ENCODE measurements at regions not wholly inside any gene's neighbourhood (a gene's known extent, or its start where the extent isn't known, plus 50 kb on each side); places are given as distances from the start of the nearest gene placed in this dataset.
A peak's percentile ranks its signal among the peaks of the same experiment; 100 is the strongest.

DNA sequence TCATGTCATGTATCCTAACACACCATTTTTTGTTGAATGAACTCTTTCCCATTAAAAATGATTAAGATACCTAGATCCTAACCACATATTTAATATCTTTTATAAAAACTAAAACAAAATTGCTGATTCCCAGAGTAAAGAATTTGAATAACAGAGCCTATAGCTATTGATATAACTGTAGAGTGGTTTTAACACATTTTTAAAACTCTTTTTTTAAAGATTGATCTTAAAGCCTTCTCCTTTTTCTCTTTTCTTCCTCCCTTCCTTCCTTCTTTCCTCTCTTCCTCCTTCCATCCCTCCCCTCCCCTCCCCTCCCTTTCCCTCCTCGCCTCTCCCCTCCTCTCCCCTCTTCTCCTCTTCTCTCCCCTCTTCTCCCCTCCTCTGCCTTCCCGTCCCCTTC lies 605.4 kb upstream of the FZD8 start:
- DNase-seq (ENCODE audit: low read depth, low spot score) = no peak

DNA sequence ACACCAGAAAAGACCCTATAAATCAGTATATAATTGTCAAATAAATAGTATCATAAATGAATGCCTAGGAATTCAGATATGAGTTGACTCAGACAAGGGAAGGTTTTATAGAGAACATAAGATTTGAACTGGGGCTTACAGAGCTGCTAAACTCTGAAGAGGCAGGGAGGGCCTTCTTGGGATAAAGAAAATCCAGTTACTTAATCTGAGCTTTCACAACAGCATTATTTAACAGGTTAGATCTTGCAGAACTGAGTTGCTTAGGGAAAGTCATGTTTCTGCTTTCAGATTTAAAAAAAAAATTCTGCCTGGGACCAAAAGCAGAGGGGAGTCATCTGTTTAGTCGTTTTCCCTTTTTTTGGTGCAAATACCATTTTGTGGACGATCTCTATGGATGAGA lies 594.8 kb upstream of the FZD8 start:
- no peak for DNase-seq (ENCODE audit: low read depth, low spot score)

DNA sequence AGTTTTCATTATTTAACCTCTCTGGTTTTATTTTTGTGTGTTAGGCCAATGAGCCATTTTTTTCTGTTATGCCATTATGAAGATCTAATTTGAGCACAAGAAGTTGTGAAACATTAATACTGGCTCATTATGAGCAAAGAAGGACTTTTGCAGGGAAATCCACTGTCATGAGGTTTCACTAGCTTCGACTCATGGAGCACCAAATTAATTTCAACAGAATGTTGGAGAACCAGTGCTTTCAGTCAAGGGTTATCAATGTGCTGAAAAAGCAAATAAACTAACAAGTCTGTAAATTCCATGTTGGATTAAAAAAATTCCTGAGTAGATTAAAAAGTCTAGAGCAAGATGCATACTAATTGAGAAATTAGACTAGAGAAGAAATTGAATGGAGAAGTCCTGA lies 594.2 kb upstream of the FZD8 start:
- no peak for DNase-seq (ENCODE audit: low read depth, low spot score)

DNA sequence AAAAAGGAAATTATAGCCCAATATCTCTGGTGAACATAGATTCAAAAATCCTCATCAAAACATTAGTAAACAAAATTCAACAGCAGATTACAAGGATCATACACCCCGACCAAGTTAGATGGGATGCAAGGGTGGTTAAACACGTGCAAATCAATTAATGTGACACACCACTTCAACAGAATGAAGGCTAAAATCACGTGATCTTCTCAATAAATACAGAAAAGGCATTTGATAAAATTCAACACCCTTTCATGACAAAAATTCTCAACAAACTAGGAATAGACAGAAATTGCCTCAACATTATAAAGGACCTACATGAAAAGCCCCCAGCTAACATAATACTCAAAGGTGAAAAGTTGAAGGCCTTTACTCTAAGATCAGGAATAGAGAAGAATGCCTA lies 590.8 kb upstream of the FZD8 start:
- DNase-seq (ENCODE audit: low read depth, low spot score) = no peak

DNA sequence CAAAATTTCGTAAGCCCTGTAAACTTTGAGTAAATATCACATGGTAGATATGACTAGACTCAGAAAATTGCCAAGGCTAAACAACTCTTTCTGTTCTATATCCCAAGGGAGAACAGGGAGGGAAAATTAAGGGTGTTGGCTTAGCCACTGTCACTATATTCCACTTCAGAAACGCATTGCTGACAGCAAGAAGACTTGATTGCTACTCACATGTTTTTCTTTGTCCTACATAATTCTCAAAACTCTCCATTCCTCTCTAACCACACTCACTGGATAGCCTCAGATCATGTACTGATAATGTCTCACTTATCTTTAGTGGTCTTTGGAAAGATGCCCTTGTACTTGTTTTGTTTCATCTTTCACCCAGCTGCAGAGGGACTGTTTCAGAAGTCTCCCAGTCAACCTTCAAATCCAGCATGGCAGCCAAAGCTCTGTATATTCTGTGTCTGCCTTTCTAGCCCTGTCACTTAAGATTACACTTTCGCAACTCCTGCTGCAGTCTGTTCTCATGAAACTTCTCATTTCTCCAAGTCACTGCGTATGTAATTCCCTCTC lies 582.4 kb upstream of the FZD8 start:
- DNase-seq (ENCODE audit: low read depth, low spot score) = no peak

DNA sequence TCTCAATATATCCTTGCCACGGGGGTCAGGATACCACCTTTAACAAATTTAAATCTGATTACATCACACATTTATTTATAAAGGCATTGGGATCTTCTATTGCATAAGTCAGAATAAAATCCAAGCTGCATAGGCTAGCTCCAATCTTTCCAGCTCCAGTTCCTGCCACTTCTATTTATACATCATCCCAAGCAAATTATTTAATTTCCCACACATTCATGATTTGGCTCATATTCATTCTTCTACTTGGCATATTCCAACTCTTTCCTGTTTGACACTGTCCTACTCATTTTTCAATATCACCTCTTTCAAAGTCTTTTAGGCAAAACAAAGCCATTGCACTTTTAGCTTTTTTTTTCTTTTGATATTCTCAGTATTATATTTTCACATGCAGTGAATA lies 579.0 kb upstream of the FZD8 start:
- DNase-seq (ENCODE audit: low read depth, low spot score) = no peak

DNA sequence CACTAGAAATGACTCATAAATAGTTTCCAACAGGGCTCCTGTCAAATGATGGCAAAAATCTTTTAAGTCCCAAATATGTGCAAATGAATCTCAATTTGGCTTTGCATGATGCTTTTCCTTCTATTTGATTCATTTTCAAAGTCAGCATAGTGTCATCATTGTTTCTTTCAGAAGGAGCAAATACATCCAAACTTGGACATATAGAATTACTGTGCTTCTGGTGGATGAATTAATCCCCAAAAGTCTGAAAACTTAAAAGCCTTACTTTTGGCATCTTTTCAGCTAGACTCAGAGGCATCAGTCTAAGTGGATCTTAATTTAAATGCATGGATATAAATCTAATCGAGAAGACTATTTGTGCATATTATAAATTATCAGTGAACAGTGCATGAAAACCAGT lies 578.1 kb upstream of the FZD8 start:
- DNase-seq (ENCODE audit: low read depth, low spot score) = no peak

DNA sequence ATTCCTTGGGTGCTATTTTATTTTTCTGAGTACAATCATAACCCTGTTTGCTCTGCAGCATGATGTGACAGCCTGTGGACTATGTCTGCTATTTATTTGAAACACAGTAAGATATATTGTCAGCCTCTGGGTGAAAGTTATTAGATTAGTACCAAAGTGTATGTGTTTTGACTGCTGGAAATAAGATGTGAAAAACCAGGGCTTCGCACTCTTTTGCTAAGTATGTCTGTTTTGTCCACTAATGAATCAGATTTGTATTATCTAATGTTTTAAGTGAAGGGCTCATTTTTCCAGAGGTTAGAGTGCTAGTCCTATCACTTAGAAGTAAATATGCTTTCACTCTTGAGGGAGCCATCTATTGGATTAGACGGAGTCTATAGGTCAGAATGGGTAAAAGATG lies 569.8 kb upstream of the FZD8 start:
- no peak for DNase-seq (ENCODE audit: low read depth, low spot score)

DNA sequence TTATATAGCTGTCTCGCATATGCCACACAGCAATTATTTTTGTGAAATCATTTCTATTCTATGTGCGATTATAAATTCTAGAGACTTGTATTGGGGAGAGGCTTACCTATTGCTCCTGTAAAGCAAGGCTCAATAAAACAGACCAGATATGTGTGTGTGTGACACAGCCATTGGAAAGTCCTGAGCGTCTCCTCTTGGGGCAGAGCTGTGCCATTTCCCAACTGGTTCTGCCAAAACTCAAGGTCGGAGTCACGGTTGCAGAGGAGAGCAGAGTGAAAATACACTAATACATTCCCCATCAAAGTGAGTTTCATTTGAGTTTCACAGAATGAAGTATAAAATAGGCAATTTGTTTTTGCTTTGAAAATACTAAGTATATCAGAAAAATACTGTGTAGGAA lies 567.4 kb upstream of the FZD8 start:
- no peak for DNase-seq (ENCODE audit: low read depth, low spot score)

DNA sequence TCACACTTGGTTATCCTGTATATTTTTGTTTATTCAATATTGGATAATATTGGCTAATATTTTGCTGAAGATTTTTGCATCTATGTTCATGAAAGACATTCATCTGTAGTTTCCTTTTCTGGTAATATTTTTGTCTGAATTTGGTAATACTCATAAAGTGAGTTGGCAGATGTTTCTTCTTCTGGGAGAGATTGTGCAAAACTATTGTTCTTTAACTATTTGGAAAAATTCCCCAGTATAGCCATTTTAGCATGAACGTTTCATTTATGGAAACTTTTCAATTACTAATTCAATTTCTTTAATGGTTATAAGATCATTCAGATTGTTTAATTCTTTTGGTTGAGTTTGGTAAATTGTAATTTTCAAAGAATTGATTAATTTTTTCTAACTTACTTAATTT lies 560.8 kb upstream of the FZD8 start:
- no peak for DNase-seq (ENCODE audit: low read depth, low spot score)

DNA sequence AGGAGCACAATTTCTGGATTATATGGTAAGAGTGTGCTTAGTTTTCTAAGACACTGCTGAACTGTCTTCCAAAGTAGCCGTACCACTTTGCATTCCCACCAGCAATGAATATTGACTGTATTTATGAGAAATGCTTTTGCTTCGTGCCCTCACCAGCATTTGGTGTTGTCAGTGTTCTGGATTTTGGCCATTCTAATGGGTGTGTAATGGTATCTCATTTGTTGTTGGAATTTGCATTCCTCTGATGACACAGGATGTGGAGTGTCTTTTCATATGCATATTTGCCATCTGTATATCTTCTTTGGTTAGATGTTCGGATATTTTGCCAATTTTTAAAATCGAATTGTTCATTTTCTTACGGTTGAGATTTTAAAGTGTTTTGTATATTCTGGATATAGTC lies 558.5 kb upstream of the FZD8 start:
- DNase-seq (ENCODE audit: low read depth, low spot score) = no peak

DNA sequence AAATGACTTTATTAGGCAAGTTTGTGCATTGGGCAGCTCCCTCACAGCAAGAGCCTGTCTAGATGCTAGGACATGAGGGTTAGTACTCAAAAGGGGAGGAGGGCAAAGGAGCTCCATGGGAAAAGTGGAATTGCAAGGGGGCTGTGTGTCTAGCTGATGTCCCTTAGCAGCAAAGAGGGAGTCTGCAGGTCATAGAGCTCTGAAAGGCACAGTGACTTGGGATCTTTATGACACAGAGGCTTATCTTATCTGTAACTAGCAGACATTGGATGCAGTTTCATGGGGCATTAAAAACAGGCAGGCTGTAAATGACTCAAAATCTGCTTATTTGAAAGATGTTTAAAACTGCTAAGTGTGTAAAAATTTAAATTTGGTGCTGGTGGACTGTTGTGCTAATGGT lies 556.2 kb upstream of the FZD8 start:
- no peak for DNase-seq (ENCODE audit: low read depth, low spot score)

DNA sequence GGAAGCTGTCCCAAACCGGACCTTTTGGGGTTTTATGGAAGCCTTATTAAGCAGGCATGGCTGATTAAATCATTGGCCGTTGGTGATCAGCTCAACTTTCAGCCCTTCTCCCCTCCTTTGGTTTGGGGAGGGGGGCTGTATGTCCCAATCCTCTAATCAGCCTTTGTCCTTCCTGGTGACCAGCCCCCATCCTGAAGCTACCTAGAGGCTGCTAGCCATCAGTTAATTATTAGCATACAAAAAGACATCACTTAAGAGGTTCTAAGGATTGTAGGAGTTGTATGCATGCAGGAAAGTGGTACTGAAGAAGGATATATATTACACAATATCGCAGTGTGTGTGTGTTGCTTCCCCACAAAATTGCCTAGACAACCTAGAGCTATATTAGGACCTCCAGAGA lies 553.3 kb upstream of the FZD8 start:
- DNase-seq (ENCODE audit: low read depth, low spot score) = peak; percentile 35

DNA sequence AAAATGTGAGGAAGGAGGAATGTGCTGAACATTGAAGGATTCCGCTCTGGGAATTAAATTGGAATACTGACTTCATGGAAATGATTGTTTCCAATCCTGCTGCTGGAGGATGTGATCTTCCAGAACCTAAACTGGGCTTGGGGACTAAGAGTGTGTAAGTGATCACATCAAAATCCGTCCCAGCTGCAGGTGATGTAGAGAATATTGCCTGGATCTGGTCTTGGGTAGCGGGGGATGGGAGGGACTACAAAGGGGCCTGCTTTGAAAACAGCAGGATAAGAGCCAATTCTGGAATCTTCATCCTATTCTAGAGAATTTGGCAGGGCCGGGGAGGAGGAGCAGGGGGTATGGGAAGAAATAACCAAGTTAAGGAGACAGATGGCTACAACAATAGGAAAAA lies 552.2 kb upstream of the FZD8 start:
- DNase-seq (ENCODE audit: low read depth, low spot score) = no peak

DNA sequence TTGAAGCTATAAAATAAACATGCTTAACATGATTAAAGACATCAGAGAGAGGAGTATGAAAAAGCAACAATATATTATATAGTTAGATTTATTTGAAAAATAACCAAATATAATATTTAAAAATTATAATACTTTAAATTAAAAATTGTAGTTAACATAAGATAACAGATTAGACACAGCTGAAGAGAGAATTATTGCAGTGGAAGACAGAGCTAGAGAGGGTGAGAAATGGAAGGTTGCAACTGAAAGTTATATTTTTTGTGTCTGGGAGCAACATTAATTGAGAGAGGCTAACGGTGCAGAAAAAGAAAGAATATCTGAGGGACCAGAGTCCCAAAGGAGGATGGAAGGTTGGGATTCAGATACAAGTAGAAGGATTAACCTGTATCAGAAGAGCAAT lies 548.9 kb upstream of the FZD8 start:
- DNase-seq (ENCODE audit: low read depth, low spot score) = no peak

DNA sequence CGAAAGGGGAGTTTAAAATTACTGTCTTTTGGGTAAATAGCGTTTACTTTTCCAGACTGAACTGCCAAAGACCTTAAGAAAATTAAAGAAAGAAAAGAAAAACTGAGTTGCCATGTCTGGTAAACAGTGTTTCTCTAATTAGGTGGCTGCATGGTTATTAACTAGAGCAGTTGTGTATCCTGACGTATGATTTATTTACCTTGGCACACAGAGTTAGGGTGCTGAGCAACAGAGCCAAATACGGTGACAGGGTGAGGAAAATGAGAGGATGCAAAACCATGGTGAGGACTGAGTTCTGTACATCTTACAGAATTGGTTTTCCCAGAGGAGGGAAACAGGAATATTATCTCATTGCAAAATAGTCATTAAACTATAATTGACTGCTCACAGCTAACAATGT lies 546.4 kb upstream of the FZD8 start:
- no peak for DNase-seq (ENCODE audit: low read depth, low spot score)

DNA sequence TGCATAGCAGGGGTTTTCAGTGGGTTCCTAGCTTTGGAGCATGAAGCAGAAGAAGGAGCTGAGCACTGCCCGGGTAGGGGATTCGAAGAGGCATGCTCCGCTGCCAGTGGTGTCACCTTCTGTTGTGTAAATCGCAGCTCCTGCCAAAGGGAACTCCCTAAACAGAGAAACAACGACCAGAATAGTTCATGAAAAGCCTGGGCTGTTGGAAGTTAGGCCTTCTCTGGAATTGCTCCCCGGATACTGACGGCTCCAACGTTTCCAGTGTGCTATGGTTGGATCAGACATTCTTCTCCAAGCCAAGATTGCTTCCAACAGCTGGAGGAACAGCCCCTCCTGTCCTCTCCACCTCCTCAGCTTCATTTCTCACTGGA lies 546.0 kb upstream of the FZD8 start:
- peak; percentile 83 for DNase-seq (ENCODE audit: low read depth, low spot score)

DNA sequence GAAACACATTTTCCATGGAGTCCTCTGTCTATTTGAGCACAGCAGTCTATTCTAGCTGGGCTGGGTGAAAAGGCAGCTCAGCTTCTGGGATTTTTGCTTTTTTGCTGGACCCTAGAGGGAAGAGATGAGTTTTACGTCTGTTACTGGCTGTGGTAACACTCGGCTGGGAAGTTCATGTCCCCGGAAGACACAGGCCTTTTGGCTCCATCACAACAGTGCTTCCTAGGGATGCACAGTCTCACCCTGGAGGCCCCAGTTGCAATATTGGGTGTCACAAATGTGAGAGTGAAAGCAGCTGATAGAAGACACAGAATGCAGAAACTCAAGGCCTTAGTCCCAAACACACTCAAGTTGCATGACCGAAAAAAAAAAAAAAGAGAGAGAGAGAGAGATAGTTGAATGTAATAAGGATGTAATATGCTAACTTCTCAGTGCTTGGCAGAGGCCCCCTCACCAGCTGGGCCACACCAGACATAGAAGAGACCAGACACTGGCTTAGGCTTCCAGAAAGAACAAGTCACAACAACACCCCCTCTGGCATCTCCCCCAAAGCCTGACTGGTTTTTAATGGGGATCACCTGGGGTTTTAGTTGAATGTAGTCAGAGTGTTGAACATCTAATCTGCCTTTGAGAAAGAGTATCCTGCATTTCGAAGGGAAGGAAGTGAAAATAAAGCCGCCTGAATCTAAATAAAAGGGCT lies 545.4 kb upstream of the FZD8 start:
- DNase-seq (ENCODE audit: low read depth, low spot score) = no peak

DNA sequence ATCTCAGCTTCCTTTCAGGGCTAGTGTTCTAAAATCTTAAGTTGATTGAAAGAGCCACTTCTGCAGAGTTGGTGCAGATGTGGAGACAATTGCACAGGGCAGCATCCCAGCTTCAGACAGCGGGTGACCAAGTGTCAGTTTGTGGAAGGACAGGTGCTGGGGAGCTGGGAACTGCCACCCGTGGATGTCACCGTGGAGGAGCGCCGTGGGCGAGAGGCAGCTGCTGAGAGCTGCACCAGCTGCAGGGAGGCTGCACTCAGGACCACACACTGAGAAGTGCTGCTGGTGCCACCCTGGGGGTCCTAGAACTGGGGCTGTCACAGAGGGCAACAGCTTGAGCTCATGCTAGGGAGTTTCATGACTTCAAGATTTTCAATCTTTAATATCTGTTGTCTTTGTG lies 543.0 kb upstream of the FZD8 start:
- no peak for DNase-seq (ENCODE audit: low read depth, low spot score)

DNA sequence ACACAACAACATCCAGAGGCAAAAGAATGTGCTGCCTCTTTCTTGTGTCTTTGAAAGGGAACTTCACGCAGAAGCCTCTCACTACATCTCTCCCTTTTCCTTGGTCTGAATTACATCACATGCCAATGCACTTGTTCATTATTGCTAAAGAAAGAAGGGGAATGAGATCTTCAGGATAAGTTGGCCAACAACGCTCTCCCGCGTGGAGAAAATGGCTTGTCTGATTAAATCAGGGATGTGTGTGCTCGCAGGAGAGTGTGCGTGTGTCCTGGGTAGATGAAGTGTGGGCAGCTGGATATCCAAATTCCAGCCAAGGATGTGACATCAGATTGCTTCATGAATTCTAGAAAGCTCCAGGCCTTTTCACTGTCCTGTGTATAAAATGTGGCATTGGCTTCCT lies 541.6 kb upstream of the FZD8 start:
- DNase-seq (ENCODE audit: low read depth, low spot score) = no peak

DNA sequence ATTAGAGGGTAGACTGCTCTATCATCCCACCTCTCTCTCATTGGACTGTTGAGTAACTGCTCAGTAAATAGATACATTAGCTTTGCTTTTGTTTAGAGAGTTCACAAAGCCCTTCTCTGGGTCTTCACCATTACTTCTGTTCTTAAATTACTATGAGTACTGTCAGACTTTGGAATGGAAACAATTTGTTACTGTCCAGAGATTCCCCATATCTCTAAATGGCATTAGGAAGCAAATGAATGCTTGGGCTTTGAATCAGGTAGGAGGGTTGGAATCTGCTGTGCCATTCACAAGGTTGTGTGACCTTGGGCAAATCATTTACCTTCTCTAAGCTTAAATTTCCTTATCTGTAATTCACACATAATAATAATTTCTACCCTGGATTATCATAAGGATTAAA lies 541.0 kb upstream of the FZD8 start:
- DNase-seq (ENCODE audit: low read depth, low spot score) = no peak

DNA sequence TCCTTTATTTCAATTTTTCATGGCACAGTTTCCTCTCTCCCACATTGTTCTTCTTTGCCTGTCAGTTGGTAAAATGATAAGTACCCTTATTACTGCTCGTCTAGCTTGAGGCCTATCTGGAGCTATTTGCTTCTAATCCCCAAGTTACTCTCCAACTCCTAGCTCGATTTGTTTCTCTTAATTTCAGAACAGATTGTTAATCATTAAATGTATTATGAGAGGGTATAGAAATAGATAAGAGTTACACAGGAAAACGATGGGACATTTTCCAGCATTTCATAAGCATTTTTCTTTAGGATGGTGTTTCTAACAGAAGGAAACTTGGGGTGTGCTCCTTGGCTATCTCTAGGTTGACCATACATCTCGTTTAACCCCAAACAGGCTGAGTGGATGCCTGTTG lies 540.5 kb upstream of the FZD8 start:
- no peak for DNase-seq (ENCODE audit: low read depth, low spot score)

DNA sequence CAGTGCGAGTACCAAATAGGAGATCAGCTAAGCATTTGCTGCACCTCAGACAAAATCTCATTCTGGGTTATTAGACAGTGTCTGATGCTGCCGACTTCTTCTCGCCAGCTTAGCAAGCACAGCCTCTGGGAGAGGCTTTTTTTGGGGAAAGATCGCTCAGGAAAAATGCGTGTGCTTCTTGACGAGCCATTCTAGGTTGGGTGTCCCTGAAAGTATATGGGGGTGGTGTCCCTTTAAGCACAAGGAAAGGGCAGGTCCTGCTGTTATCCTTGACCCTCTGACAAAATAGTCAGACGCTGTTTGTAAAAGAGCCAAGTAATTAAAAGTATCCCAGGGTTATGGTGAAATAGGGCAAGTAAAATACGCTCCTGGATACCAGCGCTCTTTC lies 540.1 kb upstream of the FZD8 start:
- no peak for DNase-seq (ENCODE audit: low read depth, low spot score)

Data from iPS DF 19.7 (cell line).